Urinary bladder (tissue), 1 donor: ENCODE measurements at regions not wholly inside any gene's neighbourhood (a gene's known extent, or its start where the extent isn't known, plus 50 kb on each side); places are given as distances from the start of the nearest gene placed in this dataset. TPM values are rescaled to one million over a fixed set of nuclear protein-coding genes. Genes with fewer than 3 reads are reported as not detected.

ENCODE experiments used
- small RNA-seq: library from RNA; depleted of rRNA; stranded (forward); fragments of <200 nt; gene quantifications from one replicate; pipeline ENCODE3, GENCODE V24; 2014

Small RNA genes in the stretch of these regions (small RNA-seq; reads per million reads assigned to genes)
- gene RN7SKP277: not detected
